HUES48 (cell line): ENCODE measurements at regions not wholly inside any gene's neighbourhood (a gene's known extent, or its start where the extent isn't known, plus 50 kb on each side); places are given as distances from the start of the nearest gene placed in this dataset.
"Not testable (repeated sequence)": the region's sequence is repeated elsewhere in the genome, so short reads cannot be mapped to it uniquely, and the experiment has no call there.

Experiments used
- H3K27ac ChIP-seq: one replicate; pipeline ENCODE4 v1.7.0; 2013; ENCODE audit warnings: low read depth, low read length, inconsistent platforms
- H3K27me3 ChIP-seq: 2 replicates; pipeline ENCODE4 v1.6.1; 2013; ENCODE audit warnings: mild to moderate bottlenecking, low read length; ENCODE audit not compliant: control insufficient read depth, insufficient read depth
- H3K36me3 ChIP-seq: 2 replicates; pipeline ENCODE4 v1.6.1; 2013; ENCODE audit warnings: low read length; ENCODE audit not compliant: control insufficient read depth, insufficient read depth
- H3K4me1 ChIP-seq: 2 replicates; pipeline ENCODE4 v1.6.1; 2013; ENCODE audit warnings: mild to moderate bottlenecking, low read length; ENCODE audit not compliant: control insufficient read depth, insufficient read depth
- H3K4me3 ChIP-seq: 2 replicates; pipeline ENCODE4 v1.5.1; 2013; ENCODE audit warnings: mild to moderate bottlenecking, low read depth, low read length
- H3K9ac ChIP-seq: 2 replicates; pipeline ENCODE4 v1.6.1; 2013; ENCODE audit warnings: mild to moderate bottlenecking, low read depth, low read length, moderate library complexity
- H3K9me3 ChIP-seq: 2 replicates; pipeline ENCODE4 v1.6.1; 2013; ENCODE audit warnings: low read length; ENCODE audit not compliant: control insufficient read depth, insufficient read depth

GRCh38 chr5:20335978-20336377, 348.0 kb upstream of the CDH18 start:
- H3K27me3 ChIP-seq, result no peaks in the 10 kb centered on the region

DNA sequence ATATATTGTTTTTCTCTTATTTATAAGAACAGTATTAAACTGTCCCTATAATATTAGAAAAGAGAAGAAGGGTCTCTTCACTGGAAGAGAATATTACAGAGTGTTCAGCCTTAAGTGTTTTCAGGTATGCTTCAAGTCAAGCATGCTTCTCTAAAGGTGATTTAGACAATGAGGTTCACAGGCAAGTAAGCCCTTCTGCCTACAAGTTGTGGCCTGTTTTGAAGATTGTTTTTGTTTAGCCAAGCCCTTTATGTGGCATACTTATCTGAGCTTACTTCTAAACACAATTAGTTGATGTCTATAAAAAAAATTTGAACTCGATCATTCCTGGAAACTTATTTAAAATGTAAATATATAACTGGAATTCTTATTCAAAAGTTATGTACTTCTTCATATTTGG, 343.8 kb upstream of the CDH18 start:
- no peak overlapping the region for H3K27ac ChIP-seq
- H3K4me1 ChIP-seq, result peaks cover 5% of the 10 kb centered on the region; the same call in 1 of the 2 replicates
- H3K9me3 ChIP-seq, result no peaks in the 10 kb centered on the region
- H3K9ac ChIP-seq, result no peak overlapping the region
- no peaks in the 10 kb centered on the region for H3K36me3 ChIP-seq
- no peak overlapping the region for H3K4me3 ChIP-seq
- no peaks in the 10 kb centered on the region for H3K27me3 ChIP-seq

More at GRCh38 chr5:20335978-20336377, 348.0 kb upstream of the CDH18 start:
- no peaks in the 10 kb centered on the region for H3K36me3 ChIP-seq
- H3K27ac ChIP-seq, result no peak overlapping the region
- peaks cover 4% of the 10 kb centered on the region; the same call in 1 of the 2 replicates for H3K4me1 ChIP-seq
- no peak overlapping the region for H3K9ac ChIP-seq
- H3K4me3 ChIP-seq, result no peak overlapping the region
- no peaks in the 10 kb centered on the region for H3K9me3 ChIP-seq

DNA sequence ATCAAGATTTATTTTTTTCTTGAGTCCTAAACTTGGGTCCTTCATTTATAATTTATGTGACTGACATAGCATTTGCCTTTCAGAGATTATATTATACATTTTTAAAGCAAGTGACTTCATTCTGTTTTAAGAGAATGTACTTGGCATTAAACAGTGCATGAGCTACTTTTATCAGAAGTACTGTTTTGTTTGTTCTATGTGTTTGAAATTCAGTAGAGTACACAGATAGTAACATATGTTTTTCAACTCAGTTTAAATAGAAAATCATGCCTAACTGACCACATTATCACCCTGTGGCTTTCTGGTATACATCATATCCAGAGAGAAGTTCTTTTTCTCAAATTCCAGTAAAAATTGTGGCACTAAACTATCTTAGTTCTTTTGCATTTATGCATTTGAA, 335.3 kb upstream of the CDH18 start:
- no peaks in the 10 kb centered on the region for H3K27me3 ChIP-seq
- H3K36me3 ChIP-seq, result no peaks in the 10 kb centered on the region
- H3K9ac ChIP-seq, result no peak overlapping the region
- no peak overlapping the region for H3K27ac ChIP-seq
- H3K4me3 ChIP-seq, result no peak overlapping the region
- H3K9me3 ChIP-seq, result no peaks in the 10 kb centered on the region
- peaks cover 4% of the 10 kb centered on the region; the same call in 1 of the 2 replicates for H3K4me1 ChIP-seq

- Histone ChIP-seq H3K4me3 (no peak overlapping the region), H3K9ac (no peak overlapping the region), H3K36me3 (no peaks in the 10 kb centered on the region), H3K27me3 (no peaks in the 10 kb centered on the region), H3K9me3 (no peaks in the 10 kb centered on the region), H3K27ac (no peak overlapping the region), H3K4me1 (no peaks in the 10 kb centered on the region)
Measured at GRCh38 chr5:20307391-20307790, 319.4 kb upstream of the CDH18 start.

- no peaks in the 10 kb centered on the region for H3K4me1 ChIP-seq
- no peaks in the 10 kb centered on the region for H3K36me3 ChIP-seq
- H3K27ac ChIP-seq, result no peak overlapping the region
- no peak overlapping the region for H3K4me3 ChIP-seq
- no peak overlapping the region for H3K9ac ChIP-seq
- H3K9me3 ChIP-seq, result no peaks in the 10 kb centered on the region
- H3K27me3 ChIP-seq, result no peaks in the 10 kb centered on the region
Measured at GRCh38 chr5:20305463-20305862, 317.5 kb upstream of the CDH18 start.

DNA sequence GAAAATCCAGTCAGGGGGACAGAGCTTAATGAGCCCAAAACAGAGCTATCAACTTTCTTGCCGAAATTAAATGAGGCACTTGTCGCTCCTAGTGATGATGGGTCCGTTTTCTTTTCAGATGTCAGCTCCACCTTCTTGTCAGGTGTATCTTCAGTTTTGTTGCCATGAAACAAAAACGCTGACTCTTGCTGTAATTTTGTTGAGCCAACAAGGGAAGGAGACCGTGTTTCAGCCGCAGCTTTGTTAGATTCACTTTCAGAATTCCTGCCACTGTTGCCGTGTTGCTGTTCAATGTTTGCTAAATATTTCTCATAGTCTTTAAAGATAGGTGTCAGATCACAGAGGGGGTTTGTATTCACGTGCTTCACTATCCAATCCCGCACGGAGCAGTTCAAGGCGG, 316.6 kb upstream of the CDH18 start:
- H3K4me3 ChIP-seq, H3K9ac ChIP-seq, H3K36me3 ChIP-seq, H3K27me3 ChIP-seq, H3K9me3 ChIP-seq, H3K4me1 ChIP-seq, H3K27ac ChIP-seq: not testable (repeated sequence)

DNA sequence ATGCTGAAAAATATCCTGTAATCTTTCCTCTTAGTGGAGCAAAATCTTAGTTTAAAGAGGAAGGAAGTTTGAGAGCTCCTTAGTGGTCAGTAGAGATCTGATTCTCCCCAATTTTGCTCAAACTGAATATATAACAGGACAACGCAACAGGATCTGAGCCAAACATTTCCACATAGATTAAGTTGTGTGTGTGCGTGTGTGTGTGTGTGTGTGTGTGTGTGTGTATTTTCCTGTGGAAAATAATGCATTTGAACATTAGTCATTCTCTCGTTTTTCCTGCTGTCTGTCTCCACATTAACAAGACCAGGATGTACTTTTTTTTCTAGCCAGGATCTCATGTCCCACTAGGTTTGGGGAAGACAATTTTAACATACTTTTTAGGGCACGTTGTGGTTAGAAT, 312.1 kb upstream of the CDH18 start:
- Histone ChIP-seq H3K9ac (no peak overlapping the region), H3K36me3 (no peaks in the 10 kb centered on the region), H3K4me1 (no peaks in the 10 kb centered on the region), H3K4me3 (no peak overlapping the region), H3K9me3 (no peaks in the 10 kb centered on the region), H3K27me3 (no peaks in the 10 kb centered on the region), H3K27ac (no peak overlapping the region)

DNA sequence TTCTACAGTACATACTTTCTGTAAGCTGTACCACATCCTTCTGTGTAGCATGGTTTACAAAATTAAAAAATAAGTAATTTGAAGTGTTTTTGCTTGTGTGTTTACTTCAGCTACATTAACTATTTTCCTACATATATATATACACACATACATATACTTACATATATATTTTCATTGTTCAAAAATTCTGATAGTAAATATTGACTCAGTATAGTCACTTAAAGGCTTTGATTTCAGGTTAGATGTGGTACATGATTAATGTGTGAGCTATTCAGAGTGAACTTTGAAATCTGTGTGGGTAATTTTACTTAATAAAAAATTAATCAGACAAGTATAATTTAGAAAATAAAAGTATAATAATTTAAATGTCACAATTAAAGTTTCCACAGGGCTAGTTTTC, 306.7 kb upstream of the CDH18 start:
- H3K4me1 ChIP-seq, result no peaks in the 10 kb centered on the region
- no peaks in the 10 kb centered on the region for H3K27me3 ChIP-seq
- H3K36me3 ChIP-seq, result no peaks in the 10 kb centered on the region
- no peaks in the 10 kb centered on the region for H3K9me3 ChIP-seq
- H3K27ac ChIP-seq, result no peak overlapping the region
- no peak overlapping the region for H3K4me3 ChIP-seq
- no peak overlapping the region for H3K9ac ChIP-seq

DNA sequence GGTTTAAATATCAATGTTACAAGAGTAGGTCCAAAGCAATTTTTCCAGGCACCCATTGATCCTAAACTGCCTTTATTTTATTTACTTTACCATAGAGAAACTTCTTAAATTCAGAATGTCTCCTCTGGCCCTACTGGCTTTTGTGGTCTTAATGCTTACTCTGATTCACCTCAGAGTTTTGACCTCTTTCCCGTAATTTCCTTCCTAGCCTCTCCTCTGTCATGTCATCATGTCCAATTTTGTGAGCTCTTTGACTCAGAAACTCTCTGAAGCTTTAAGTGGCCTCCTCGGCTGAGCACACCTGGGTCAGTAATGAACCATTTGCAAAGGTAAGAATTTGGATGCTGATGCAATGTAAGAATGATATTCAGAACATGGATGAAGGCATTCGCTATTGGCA, 303.8 kb upstream of the CDH18 start:
- no peaks in the 10 kb centered on the region for H3K4me1 ChIP-seq
- no peak overlapping the region for H3K9ac ChIP-seq
- no peak overlapping the region for H3K4me3 ChIP-seq
- H3K27me3 ChIP-seq, result no peaks in the 10 kb centered on the region
- no peaks in the 10 kb centered on the region for H3K9me3 ChIP-seq
- H3K27ac ChIP-seq, result no peak overlapping the region
- H3K36me3 ChIP-seq, result no peaks in the 10 kb centered on the region

DNA sequence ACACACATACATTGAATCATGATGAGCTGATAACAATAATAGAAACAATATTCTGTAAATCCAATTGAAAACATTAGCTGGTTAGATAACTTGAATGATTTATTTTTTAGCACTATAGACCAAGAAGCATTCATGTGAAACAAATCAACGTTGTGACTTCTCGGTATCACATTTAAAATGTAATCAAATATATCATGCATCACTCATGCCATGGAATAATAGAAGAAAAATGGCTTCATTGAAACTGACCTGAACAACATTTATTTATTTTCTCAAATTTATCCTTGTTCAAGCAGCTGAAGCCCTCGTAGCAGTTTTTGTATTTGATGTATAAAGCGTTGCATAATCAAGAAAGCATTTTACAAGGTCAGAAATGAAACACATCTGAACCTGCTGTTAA, 299.6 kb upstream of the CDH18 start:
- Histone ChIP-seq H3K36me3 (no peaks in the 10 kb centered on the region), H3K9me3 (no peaks in the 10 kb centered on the region), H3K4me1 (no peaks in the 10 kb centered on the region), H3K27me3 (no peaks in the 10 kb centered on the region), H3K27ac (no peak overlapping the region), H3K9ac (no peak overlapping the region), H3K4me3 (no peak overlapping the region)

GRCh38 chr5:20286512-20286911, 298.5 kb upstream of the CDH18 start:
- Histone ChIP-seq H3K9me3 (no peaks in the 10 kb centered on the region), H3K27me3 (no peaks in the 10 kb centered on the region), H3K36me3 (no peaks in the 10 kb centered on the region), H3K4me3 (no peak overlapping the region), H3K27ac (no peak overlapping the region), H3K4me1 (no peaks in the 10 kb centered on the region), H3K9ac (no peak overlapping the region)

GRCh38 chr5:20276959-20277263, 288.9 kb upstream of the CDH18 start:
- Histone ChIP-seq H3K9me3 (no peaks in the 10 kb centered on the region), H3K4me3 (no peak overlapping the region), H3K27ac (no peak overlapping the region), H3K27me3 (peaks cover 30% of the 10 kb centered on the region), H3K4me1 (no peaks in the 10 kb centered on the region), H3K36me3 (no peaks in the 10 kb centered on the region), H3K9ac (no peak overlapping the region)
